Prostate gland (tissue), 2 donors: ENCODE measurements at regions not wholly inside any gene's neighbourhood (a gene's known extent, or its start where the extent isn't known, plus 50 kb on each side); places are given as distances from the start of the nearest gene placed in this dataset.

Experiments used
- CTCF ChIP-seq, 4 experiments: fragments of 200-600 bp in 2 of 4; fragments of 450-650 bp in 2 of 4; sonication (generic) in 2 of 4; IDR thresholded peaks; 1 replicate in 3 of 4; 2 replicates in 1 of 4; pipeline ENCODE4 v1.5.1; 2016 to 2019; ENCODE audit warnings: antibody characterized with exemption in 4 of 4, mild to moderate bottlenecking in 2 of 4, moderate library complexity in 2 of 4
- POLR2A ChIP-seq: fragments of 450-650 bp; IDR thresholded peaks from one replicate; pipeline ENCODE4 v1.6.1; 2016; ENCODE audit warnings: antibody characterized with exemption, mild to moderate bottlenecking
- POLR2AphosphoS5 ChIP-seq: sonication (generic); formaldehyde crosslinking; IDR thresholded peaks from one replicate; pipeline ENCODE4 v1.6.1; 2017; ENCODE audit warnings: antibody characterized with exemption

GRCh38 chr21:30028537-30028936 lies 88.7 kb upstream of the GRIK1 start:
- no peak for TF ChIP-seq CTCF (IDR thresholded peaks at IDR 0.05)
- TF ChIP-seq POLR2AphosphoS5: no peak
- no peak for TF ChIP-seq POLR2A
